ENCODE measurements at regions not wholly inside any gene's neighbourhood (a gene's known extent, or its start where the extent isn't known, plus 50 kb on each side); places are given as distances from the start of the nearest gene placed in this dataset.
A peak's percentile ranks its signal among the peaks of the same experiment; 100 is the strongest.
"Not testable (repeated sequence)": the region's sequence is repeated elsewhere in the genome, so short reads cannot be mapped to it uniquely, and the experiment has no call there.

GRCh38 chr1:91120936-91121335, 99.1 kb upstream of the ZNF644 start:
- no peak for DNase-seq (ENCODE audit: extremely low read depth in 1 of 11, low read depth in 9 of 11, low spot score in 4 of 11)

DNA sequence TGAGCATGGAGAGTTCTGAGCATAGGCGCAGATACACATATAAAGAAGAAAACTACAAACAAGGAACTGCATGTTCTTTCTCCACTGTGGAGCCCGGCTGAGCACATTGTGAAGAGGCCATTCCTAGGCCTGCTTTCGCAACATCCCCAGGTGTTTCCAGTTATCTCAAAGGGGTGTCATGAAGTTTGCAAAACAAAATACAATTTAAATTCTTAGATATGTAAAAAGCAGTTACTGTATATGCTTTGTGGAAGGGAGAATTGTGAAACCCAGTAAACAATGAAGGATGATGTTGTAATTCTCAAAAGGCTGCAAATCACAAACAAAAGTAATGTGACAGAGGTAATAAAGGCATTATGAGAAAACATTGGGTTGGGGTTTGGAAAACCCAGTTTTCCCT, 98.6 kb upstream of the ZNF644 start:
- no peak for DNase-seq (ENCODE audit: extremely low read depth in 1 of 11, low read depth in 9 of 11, low spot score in 4 of 11)

GRCh38 chr1:91104712-91105111, 82.9 kb upstream of the ZNF644 start:
- DNase-seq (ENCODE audit: extremely low read depth in 1 of 11, low read depth in 9 of 11, low spot score in 4 of 11): no peak

DNA sequence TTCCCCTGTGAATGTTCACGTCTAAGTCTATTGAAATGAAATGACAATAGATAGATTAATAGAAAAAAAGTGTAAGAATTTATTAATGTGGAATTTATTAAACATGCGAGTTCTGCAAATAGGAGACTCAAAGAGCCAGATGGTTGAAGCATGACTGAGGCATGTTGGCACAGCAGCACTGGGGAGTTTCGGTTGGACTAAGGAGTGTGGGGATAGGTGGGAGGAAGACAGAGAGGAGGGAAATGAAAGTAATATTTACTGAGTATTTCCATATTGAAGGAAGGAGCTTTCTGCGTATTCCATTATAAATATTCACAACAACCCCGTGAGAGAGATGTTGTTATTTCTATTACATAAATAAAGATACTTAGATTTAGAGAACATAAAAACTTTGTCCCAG, 79.5 kb upstream of the ZNF644 start:
- no peak for DNase-seq (ENCODE audit: extremely low read depth in 1 of 11, low read depth in 9 of 11, low spot score in 4 of 11)

- DNase-seq (ENCODE audit: extremely low read depth in 1 of 11, low read depth in 9 of 11, low spot score in 4 of 11): no peak
Observed at GRCh38 chr1:91099746-91100621, 78.1 kb upstream of the ZNF644 start.

DNA sequence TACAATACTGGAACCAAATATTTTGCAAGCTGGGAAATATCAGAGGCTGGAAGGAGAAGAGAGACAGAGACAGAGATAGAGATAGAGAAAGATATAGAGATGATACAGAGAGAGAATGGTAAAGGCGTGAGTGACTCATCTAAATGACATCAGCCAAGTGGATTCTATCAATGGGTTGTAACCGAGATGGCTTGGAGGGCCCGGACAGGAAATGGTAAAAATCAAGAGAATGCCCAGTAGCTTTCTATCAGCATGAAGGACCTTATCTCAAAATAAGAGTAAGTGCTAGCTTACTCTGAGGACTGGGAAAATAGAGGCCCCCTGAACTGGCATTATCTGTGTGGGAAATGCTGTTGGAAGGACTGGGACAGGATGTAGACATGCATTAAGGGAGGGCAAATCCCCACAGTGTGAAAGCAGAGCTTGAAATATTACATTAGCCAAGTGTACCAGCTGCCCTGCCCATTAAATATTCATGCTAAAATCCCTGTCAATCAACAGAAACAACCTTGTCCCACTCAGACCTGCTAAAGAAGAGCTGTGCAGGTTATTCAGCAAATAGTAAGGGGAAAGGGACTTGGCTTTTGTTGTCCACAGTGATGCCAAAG, 76.6 kb upstream of the ZNF644 start:
- DNase-seq (ENCODE audit: extremely low read depth in 1 of 11, low read depth in 9 of 11, low spot score in 4 of 11): no peak

- not testable (repeated sequence) for DNase-seq (ENCODE audit: extremely low read depth in 1 of 11, low read depth in 9 of 11, low spot score in 4 of 11)
Observed at GRCh38 chr1:91095321-91095720, 73.5 kb upstream of the ZNF644 start.

DNA sequence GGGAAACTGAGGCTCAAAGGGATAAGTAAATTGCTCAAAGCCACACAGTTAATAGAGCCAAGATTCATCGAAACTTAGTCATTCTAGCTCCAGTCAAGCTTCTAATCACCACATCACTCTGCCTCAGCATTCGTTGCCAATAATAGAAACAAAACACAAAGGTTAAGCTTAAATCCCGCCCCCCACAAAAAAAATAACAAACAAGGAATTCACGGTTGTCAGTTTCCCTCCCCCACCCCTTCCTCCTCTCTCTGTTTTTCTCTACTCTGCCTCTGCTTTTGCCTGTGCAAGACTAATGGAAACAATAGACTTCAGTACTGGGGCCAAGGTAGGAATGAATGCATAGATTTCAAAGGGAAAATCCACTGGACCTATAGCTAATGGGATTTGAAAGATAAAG, 70.7 kb upstream of the ZNF644 start:
- DNase-seq (ENCODE audit: extremely low read depth in 1 of 11, low read depth in 9 of 11, low spot score in 4 of 11): peak in 2 of 11 donors; percentile 4 to 7

DNA sequence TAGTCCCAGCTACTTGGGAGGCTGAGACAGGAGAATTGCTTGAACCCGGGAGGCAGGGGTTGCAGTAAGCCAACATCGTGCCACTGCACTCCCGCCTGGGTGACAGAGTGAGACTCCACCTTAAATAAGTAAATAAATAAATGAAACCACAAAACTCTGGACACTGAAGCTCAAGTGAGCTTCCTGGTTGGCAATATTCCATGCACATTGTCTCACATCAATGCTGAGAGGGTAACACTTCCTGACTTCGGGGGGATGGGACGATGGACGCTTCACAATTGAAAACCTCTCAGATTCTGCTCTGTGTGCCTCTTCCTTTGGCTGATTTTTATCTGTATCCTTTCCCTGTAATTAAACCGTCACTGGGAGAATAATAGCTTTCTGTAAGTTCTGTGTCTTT, 70.0 kb upstream of the ZNF644 start:
- DNase-seq (ENCODE audit: extremely low read depth in 1 of 11, low read depth in 9 of 11, low spot score in 4 of 11): no peak

DNA sequence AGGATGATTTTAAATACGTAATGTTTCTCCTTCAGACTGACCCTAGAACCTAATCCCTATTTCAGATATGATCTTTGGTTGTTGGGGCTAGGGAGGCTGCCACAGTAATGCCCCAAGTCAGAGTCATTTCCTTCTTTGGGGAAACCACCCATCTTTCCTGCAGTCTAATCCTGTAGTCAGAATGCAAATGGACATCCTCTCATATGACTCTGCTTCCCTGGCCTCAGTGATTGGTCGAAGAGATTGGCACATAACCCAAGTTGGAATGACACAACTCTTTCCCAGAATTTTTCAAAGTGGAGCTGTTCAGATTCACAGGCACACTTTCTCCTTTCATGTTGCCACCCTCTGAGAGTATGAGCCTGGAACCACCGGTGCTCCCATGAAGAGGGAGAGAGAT, 58.8 kb upstream of the ZNF644 start:
- DNase-seq (ENCODE audit: extremely low read depth in 1 of 11, low read depth in 9 of 11, low spot score in 4 of 11): no peak

- no peak for DNase-seq (ENCODE audit: extremely low read depth in 1 of 11, low read depth in 9 of 11, low spot score in 4 of 11)
Observed at GRCh38 chr1:91078859-91079258, 57.0 kb upstream of the ZNF644 start.

GRCh38 chr1:91076834-91077233, 55.0 kb upstream of the ZNF644 start:
- DNase-seq (ENCODE audit: extremely low read depth in 1 of 11, low read depth in 9 of 11, low spot score in 4 of 11): no peak

- no peak for DNase-seq (ENCODE audit: extremely low read depth in 1 of 11, low read depth in 9 of 11, low spot score in 4 of 11)
Observed at GRCh38 chr1:91075233-91076135, 53.6 kb upstream of the ZNF644 start.

- no peak for DNase-seq (ENCODE audit: extremely low read depth in 1 of 11, low read depth in 9 of 11, low spot score in 4 of 11)
Observed at GRCh38 chr1:91073299-91073698, 51.5 kb upstream of the ZNF644 start.

DNA sequence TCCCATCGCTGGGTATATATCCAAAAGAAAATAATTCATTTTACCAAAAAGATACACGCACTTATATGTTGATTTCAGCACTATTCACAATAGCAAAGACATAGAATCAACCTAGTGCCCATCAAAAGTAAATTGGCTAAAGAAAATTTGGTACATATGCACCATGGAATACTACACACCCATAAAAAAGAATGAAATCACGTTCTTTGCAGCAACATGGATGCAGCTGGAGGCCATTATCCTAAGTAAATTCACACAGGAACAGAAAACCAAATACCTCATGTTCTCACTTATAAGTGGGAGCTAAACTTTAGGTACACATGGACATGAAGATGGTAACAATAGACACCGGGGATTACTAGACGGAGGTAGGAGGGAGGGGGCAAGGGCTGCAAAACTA, 50.0 kb upstream of the ZNF644 start:
- no peak for DNase-seq (ENCODE audit: extremely low read depth in 1 of 11, low read depth in 9 of 11, low spot score in 4 of 11)
